GM12864 (cell line): ENCODE measurements at regions not wholly inside any gene's neighbourhood (a gene's known extent, or its start where the extent isn't known, plus 50 kb on each side); places are given as distances from the start of the nearest gene placed in this dataset.

Experiments
- DNase-seq: peaks from one replicate; pipeline ENCODE4 v3.0.0-alpha.2; 2011; ENCODE audit warnings: low read depth
- H3K4me3 ChIP-seq: 2 replicates; pipeline ENCODE4 v1.5.1; 2011; ENCODE audit warnings: mild to moderate bottlenecking, low read depth, low read length, control low read depth
- TF ChIP-seq, protein P1 (sequence below): IDR thresholded peaks from 2 replicates; pipeline ENCODE4 v1.5.1; 2011; ENCODE audit warnings: low read depth, mild to moderate bottlenecking, moderate library complexity, low read length, control low read depth, inconsistent platforms; ENCODE audit errors: missing control alignments

DNA sequence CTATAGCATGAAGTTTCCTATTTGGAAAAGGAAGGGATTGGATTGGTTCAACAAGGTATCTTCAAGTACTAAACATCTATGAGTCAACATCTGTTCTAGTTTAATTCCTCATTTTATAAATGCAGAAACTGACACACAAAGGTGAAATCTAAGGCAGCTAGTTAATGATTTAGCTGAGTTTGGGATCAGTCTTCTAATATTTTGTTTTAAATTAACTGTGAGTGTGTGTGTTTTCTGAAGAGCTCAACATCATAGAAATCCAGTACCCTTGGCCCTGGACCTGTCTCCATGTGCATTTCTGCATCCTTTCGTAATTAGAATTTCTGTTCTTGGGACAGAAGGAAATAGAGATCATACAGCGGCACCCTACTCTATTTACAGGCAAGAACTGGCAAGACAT is 105.9 kb downstream of the RGS2 start:
- TF ChIP-seq, protein P1, sequence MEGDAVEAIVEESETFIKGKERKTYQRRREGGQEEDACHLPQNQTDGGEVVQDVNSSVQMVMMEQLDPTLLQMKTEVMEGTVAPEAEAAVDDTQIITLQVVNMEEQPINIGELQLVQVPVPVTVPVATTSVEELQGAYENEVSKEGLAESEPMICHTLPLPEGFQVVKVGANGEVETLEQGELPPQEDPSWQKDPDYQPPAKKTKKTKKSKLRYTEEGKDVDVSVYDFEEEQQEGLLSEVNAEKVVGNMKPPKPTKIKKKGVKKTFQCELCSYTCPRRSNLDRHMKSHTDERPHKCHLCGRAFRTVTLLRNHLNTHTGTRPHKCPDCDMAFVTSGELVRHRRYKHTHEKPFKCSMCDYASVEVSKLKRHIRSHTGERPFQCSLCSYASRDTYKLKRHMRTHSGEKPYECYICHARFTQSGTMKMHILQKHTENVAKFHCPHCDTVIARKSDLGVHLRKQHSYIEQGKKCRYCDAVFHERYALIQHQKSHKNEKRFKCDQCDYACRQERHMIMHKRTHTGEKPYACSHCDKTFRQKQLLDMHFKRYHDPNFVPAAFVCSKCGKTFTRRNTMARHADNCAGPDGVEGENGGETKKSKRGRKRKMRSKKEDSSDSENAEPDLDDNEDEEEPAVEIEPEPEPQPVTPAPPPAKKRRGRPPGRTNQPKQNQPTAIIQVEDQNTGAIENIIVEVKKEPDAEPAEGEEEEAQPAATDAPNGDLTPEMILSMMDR, result no peak
- no peak overlapping the region for H3K4me3 ChIP-seq
- no peak for DNase-seq

DNA sequence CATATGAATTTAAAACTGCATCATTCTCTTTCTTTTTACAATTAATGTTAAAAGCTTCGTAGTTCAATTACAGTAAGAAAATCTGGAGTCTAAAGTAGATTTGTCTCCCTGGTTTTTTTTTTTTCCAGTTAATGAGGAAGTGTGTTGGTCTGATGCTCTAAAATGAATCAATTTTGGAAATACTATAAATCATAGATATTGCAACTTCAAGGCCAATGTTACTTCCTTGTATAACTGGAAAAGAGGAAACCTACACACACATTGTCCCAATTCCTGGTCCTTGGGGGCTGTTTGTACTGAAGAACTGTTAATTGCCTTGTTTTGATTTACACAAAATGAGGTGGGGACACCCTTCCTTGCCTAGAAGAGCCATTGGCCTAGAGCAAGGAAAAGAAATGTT is 107.2 kb downstream of the RGS2 start:
- no peak overlapping the region for H3K4me3 ChIP-seq
- no peak for DNase-seq
- TF ChIP-seq, protein P1, result no peak

DNA sequence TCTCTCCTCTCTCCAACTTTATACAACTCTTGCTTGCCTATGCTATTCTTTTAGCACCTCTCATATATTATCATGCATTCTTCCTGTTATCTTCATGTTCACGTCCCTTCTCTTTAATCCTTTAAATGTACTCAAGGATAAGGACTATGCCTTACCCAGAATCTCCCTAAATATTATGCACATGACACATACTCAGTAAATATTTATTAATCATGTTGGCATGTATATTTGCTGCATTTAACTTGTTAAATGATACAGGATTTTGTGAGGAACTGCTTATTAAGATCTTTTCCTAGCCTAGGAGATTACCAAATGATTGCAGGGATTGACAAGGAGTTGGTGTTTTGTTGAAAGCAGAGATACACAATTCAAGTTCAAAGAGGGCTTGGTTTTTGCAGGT is 109.4 kb downstream of the RGS2 start:
- DNase-seq, result no peak
- no peak overlapping the region for H3K4me3 ChIP-seq
- TF ChIP-seq, protein P1, result no peak

DNA sequence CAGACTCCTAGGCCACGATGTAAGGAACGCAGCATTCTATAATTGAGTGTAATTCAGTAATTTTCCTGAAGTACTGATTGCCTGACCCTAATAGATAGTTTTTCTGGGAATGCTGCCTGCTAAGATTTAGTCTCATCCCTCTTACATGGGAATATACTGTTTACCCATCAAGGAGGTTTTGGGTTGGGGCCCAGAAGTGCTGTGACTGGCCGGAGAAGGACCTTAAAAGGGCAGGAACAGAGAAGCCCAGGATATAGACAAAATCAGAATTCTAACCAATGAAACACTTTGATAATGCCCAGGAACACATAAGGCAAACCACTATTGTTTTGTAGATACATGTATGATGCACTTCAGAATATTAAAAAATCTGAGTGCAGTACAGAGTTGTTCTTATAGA is 111.6 kb downstream of the RGS2 start:
- DNase-seq, result no peak
- TF ChIP-seq, protein P1, result no peak
- H3K4me3 ChIP-seq, result no peak overlapping the region

DNA sequence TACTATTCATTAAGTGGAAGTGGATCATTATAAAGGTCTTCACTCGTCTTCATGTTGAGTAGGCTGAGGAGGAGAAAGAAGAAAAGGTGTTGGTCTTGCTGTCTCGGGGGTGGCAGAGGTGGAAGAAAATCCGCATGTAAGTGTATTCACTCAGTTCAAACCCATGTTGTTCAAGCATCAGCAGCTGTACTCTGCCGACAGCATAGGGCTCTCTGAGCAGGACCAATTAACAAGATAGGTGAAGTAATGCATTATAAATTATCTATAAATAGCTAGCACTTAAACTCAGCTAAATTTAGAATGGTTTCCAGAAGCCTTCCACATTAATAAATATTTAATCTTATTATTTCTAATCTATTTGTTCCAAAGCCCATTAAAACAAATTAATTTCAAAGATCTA is 116.8 kb downstream of the RGS2 start:
- TF ChIP-seq, protein P1, result no peak
- no peak overlapping the region for H3K4me3 ChIP-seq
- DNase-seq, result no peak

DNA sequence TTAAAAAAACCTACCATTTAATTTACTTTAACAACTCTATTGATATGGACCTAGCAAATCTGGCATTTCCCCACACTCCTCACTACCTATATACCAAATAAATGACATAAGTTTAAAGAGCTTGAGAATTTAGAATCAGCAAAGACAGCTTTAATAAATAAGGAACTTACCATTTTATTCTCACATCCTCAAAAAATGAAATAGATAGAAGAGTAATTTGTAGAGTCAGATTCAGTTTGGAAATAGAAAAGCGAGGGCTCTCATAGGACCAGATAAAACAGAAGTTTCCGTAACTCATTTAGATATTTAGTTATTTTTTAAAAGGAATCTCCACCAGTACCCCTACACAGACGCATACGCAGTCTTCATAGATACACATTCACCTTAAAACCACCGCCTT is 117.9 kb downstream of the RGS2 start:
- TF ChIP-seq, protein P1, result no peak
- no peak for DNase-seq
- H3K4me3 ChIP-seq, result no peak overlapping the region

DNA sequence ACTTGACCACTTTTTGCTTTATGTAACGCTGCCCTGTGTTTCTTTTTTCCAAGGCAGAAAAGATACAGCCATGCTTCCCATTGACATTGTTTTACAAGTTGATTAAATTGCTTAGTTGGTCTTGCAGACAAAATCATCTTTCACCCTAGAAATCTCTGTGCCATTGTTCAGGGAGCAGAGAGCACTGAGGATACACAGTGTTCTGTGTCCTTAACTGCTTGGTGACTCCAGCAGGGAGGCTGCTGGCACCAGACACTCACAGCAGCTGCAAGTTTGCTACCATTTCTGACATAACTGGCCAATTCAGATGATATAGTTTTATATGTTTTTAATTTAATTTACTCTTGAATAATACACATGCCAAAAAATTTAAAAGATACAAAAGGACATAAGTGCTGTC is 118.7 kb downstream of the RGS2 start:
- TF ChIP-seq, protein P1, result no peak
- no peak overlapping the region for H3K4me3 ChIP-seq
- no peak for DNase-seq
